ENCODE measurements at regions not wholly inside any gene's neighbourhood (a gene's known extent, or its start where the extent isn't known, plus 50 kb on each side); places are given as distances from the start of the nearest gene placed in this dataset.

- TF ChIP-seq CTCF (IDR thresholded peaks at IDR 0.05; ENCODE audit: low read length): no peak
- TF ChIP-seq EZH2 (IDR thresholded peaks at IDR 0.05; ENCODE audit: borderline replicate concordance, low read length): no peak
Measured at GRCh38 chr7:145053781-145054180, 217.9 kb upstream of the TPK1 start.

Data from OCI-LY1 (cell line).